IMR-90 (cell line): ENCODE measurements at regions not wholly inside any gene's neighbourhood (a gene's known extent, or its start where the extent isn't known, plus 50 kb on each side); places are given as distances from the start of the nearest gene placed in this dataset.

Source experiments
- ATAC-seq: fragments of 200-7000 bp; cut with Tn5 transposase; 2 replicates; pipeline ENCODE4 v1.9.1; 2020; ENCODE audit warnings: low read depth, mild to moderate bottlenecking, moderate library complexity
- BruUV-seq: library from RNA; stranded (reverse); fragments of 400-500 nt; replicated peaks from 2 replicates; lab custom pipeline; 2021; lab: Mats Ljungman, UMichigan
- CTCF ChIA-PET: fragments of 300-600 bp; formaldehyde crosslinking; extraction: SDS; loops from one replicate; lab custom pipeline; 2021; ENCODE audit warnings: antibody characterized with exemption; lab: Yijun Ruan, JAX
- POLR2A ChIA-PET: fragments of 300-600 bp; sonication (Branson Sonifier 250); formaldehyde crosslinking; loops from one replicate; lab custom pipeline; 2022; ENCODE audit warnings: antibody characterized with exemption; ENCODE audit not compliant: unreplicated experiment; lab: Charles Lee
- DNase-seq: peaks from one replicate; pipeline ENCODE4 v3.0.0; 2013
- H2AFZ ChIP-seq: replicated peaks from 2 replicates; pipeline ENCODE3; 2013; ENCODE audit warnings: low read length, mild to moderate bottlenecking; ENCODE audit not compliant: poor library complexity
- H2AK5ac ChIP-seq: 2 replicates; pipeline ENCODE4 v1.6.1; 2013; ENCODE audit warnings: low read depth, low read length, inconsistent platforms
- H2AK9ac ChIP-seq: replicated peaks from 2 replicates; pipeline ENCODE3; 2013; ENCODE audit warnings: mild to moderate bottlenecking, low read depth, low read length, moderate library complexity; ENCODE audit not compliant: poor library complexity
- H2BK120ac ChIP-seq: 2 replicates; pipeline ENCODE4 v1.6.1; 2013; ENCODE audit warnings: low read depth, low read length, inconsistent platforms
- H2BK15ac ChIP-seq: 3 replicates; pipeline ENCODE4 v1.6.1; 2013; ENCODE audit warnings: low read depth, low read length, inconsistent platforms
- H2BK20ac ChIP-seq: 2 replicates; pipeline ENCODE4 v1.6.1; 2013; ENCODE audit warnings: low read depth, mild to moderate bottlenecking, inconsistent platforms, low read length, moderate library complexity
- H2BK5ac ChIP-seq: 2 replicates; pipeline ENCODE4 v1.6.1; 2013; ENCODE audit warnings: mild to moderate bottlenecking, low read depth, low read length, inconsistent platforms; ENCODE audit not compliant: poor library complexity, severe bottlenecking
- H3K14ac ChIP-seq: replicated peaks from 2 replicates; pipeline ENCODE4 v1.6.1; 2013; ENCODE audit warnings: low read depth, low read length, inconsistent platforms
- H3K18ac ChIP-seq: 2 replicates; pipeline ENCODE4 v1.6.1; 2013; ENCODE audit warnings: low read depth, low read length, control low read depth
- H3K23ac ChIP-seq: 2 replicates; pipeline ENCODE4 v1.6.1; 2013; ENCODE audit warnings: low read depth, low read length, inconsistent platforms
- H3K27ac ChIP-seq: 2 replicates; pipeline ENCODE4 v1.5.1; 2013; ENCODE audit warnings: mild to moderate bottlenecking, control low read depth, low read length; ENCODE audit not compliant: insufficient read depth
- H3K27me3 ChIP-seq: 2 replicates; pipeline ENCODE4 v1.6.1; 2013; ENCODE audit warnings: low read length; ENCODE audit not compliant: control insufficient read depth, insufficient read depth
- H3K36me3 ChIP-seq: 2 replicates; pipeline ENCODE4 v1.6.1; 2013; ENCODE audit warnings: low read length, mixed read lengths; ENCODE audit not compliant: control insufficient read depth, insufficient read depth
- H3K4ac ChIP-seq: 2 replicates; pipeline ENCODE4 v1.6.1; 2013; ENCODE audit warnings: low read depth, low read length, inconsistent platforms
- H3K4me1 ChIP-seq: 2 replicates; pipeline ENCODE4 v1.6.1; 2013; ENCODE audit warnings: low read length, mixed read lengths; ENCODE audit not compliant: control insufficient read depth, insufficient read depth
- H3K4me2 ChIP-seq: 2 replicates; pipeline ENCODE4 v1.6.1; 2013; ENCODE audit warnings: low read depth, mild to moderate bottlenecking, control low read depth, low read length, moderate library complexity
- H3K4me3 ChIP-seq: 2 replicates; pipeline ENCODE4 v1.5.1; 2013; ENCODE audit warnings: low read depth, mild to moderate bottlenecking, control low read depth, low read length, moderate library complexity; ENCODE audit not compliant: insufficient read depth
- H3K56ac ChIP-seq: 2 replicates; pipeline ENCODE4 v1.6.1; 2013; ENCODE audit warnings: low read length, inconsistent platforms; ENCODE audit not compliant: insufficient read depth; ENCODE audit errors: extremely low read depth
- H3K79me1 ChIP-seq, 2 experiments: 2 replicates each; pipeline ENCODE4 v1.6.1; 2013; ENCODE audit warnings: low read length in 2 of 2, inconsistent platforms in 1 of 2, low read depth in 1 of 2
- H3K9ac ChIP-seq: 2 replicates; pipeline ENCODE4 v1.6.1; 2013; ENCODE audit warnings: low read depth, low read length, control low read depth
- H3K9me1 ChIP-seq: 2 replicates; pipeline ENCODE4 v1.6.1; 2013; ENCODE audit warnings: low read length, inconsistent platforms; ENCODE audit not compliant: insufficient read depth
- H3K9me3 ChIP-seq: 2 replicates; pipeline ENCODE4 v1.6.1; 2013; ENCODE audit warnings: low read length; ENCODE audit not compliant: control insufficient read depth, insufficient read depth
- H4K20me1 ChIP-seq: 2 replicates; pipeline ENCODE4 v1.6.1; 2013; ENCODE audit warnings: low read length, inconsistent platforms; ENCODE audit not compliant: insufficient read depth
- H4K5ac ChIP-seq: 2 replicates; pipeline ENCODE4 v1.6.1; 2013; ENCODE audit warnings: mild to moderate bottlenecking, low read depth, low read length, control low read depth
- H4K8ac ChIP-seq, 2 experiments: 2 replicates each; pipeline ENCODE4 v1.6.1; 2013; ENCODE audit warnings: low read depth in 2 of 2, low read length in 2 of 2, control low read depth in 1 of 2, inconsistent platforms in 1 of 2
- H4K91ac ChIP-seq: 2 replicates; pipeline ENCODE4 v1.6.1; 2013; ENCODE audit warnings: low read depth, low read length, inconsistent platforms; ENCODE audit not compliant: insufficient read depth
- BHLHE40 ChIP-seq: fragments of 150-350 bp; IDR thresholded peaks from 2 replicates; pipeline ENCODE4 v1.6.1; 2016; ENCODE audit warnings: mild to moderate bottlenecking, low read depth, low read length
- CHD1 ChIP-seq: IDR thresholded peaks from 2 replicates; pipeline ENCODE4 v1.6.1; 2012; ENCODE audit warnings: low read depth, low read length, improper control_type of control experiment
- FOS ChIP-seq: fragments of 150-350 bp; IDR thresholded peaks from 2 replicates; pipeline ENCODE4 v1.6.1; 2016; ENCODE audit warnings: low read depth, low read length
- NFE2L2 ChIP-seq: fragments of 150-350 bp; IDR thresholded peaks from 2 replicates; pipeline ENCODE4 v1.6.1; 2016; ENCODE audit warnings: low read depth, mild to moderate bottlenecking, low read length
- RAD21 ChIP-seq: IDR thresholded peaks from 2 replicates; pipeline ENCODE4 v1.6.1; 2012; ENCODE audit warnings: low read length, improper control_type of control experiment
- RFX5 ChIP-seq: IDR thresholded peaks from 2 replicates; pipeline ENCODE4 v1.8.0; 2012; ENCODE audit warnings: low read depth, mild to moderate bottlenecking, low read length, moderate library complexity
- SMC3 ChIP-seq: fragments of 150-350 bp; IDR thresholded peaks from 2 replicates; pipeline ENCODE4 v1.6.1; 2016; ENCODE audit warnings: low read depth, mild to moderate bottlenecking, antibody characterized with exemption, low read length, moderate library complexity
- WGBS, 2 experiments: methylation state at CpG; one replicate each; pipeline versions ENCODE4 v1.1.5 to v1.1.7; 2013; ENCODE audit warnings: missing lambda C conversion rate in 2 of 2; ENCODE audit not compliant: insufficient read length in 1 of 2; ENCODE audit errors: extremely low coverage in 2 of 2; 5-methylcytosine and 5-hydroxymethylcytosine counted together
- dilution Hi-C: fragments of 300-500 bp; cut with HindIII; formaldehyde crosslinking; loops from one replicate; pipeline ENCODE4 v1.14.3; 2018; ENCODE audit warnings: low sequenced_read_pairs; ENCODE audit not compliant: unreplicated experiment
- in situ Hi-C: fragments of 300-500 bp; cut with MboI; formaldehyde crosslinking; loops from 3 replicates; pipeline ENCODE4 v1.14.3; 2019; ENCODE audit warnings: low sequenced_read_pairs, inconsistent platforms, mixed read lengths
- intact Hi-C: fragments of 100-400 bp; cut with micrococcal nuclease; formaldehyde crosslinking; loops from 2 replicates; pipeline ENCODE4 v1.10.0; 2022
- TF ChIP-seq, protein P1 (sequence below): conservative IDR thresholded peaks from 2 replicates; pipeline ENCODE4 v1.5.1; 2012; ENCODE audit warnings: mild to moderate bottlenecking, low read depth, low read length, improper control_type of control experiment

DNA sequence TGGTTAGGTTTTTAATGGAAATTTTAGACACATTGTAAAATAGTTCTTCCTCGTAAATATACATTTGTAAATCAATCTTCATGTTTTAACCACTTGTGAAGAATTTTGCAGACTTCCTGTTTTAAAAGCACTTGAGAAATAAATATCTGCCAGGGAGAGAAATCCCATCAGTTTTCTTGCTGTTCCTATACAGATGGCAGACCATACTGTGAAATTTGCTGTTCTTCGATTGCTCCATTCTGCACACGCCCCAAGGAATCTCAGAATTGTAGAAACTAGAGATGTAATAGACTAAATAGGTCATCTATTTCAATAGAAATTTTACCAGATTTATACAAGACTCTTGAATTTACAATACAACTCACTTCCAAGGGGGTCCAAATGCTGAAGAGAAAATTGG, 75.8 kb upstream of the PIK3C3 start:
- in situ Hi-C loops (no loop called here), dilution Hi-C loops (no loop called here), intact Hi-C loops (no loop called here)
- DNase-seq (no peak), ATAC-seq (no peak)
- no peak overlapping the region for H2AFZ ChIP-seq
- no peak overlapping the region for H3K14ac ChIP-seq
- TF ChIP-seq FOS (no peak), CHD1 (no peak), BHLHE40 (no peak), SMC3 (no peak), RAD21 (no peak), NFE2L2 (no peak), RFX5 (no peak)
- TF ChIP-seq, protein P1, sequence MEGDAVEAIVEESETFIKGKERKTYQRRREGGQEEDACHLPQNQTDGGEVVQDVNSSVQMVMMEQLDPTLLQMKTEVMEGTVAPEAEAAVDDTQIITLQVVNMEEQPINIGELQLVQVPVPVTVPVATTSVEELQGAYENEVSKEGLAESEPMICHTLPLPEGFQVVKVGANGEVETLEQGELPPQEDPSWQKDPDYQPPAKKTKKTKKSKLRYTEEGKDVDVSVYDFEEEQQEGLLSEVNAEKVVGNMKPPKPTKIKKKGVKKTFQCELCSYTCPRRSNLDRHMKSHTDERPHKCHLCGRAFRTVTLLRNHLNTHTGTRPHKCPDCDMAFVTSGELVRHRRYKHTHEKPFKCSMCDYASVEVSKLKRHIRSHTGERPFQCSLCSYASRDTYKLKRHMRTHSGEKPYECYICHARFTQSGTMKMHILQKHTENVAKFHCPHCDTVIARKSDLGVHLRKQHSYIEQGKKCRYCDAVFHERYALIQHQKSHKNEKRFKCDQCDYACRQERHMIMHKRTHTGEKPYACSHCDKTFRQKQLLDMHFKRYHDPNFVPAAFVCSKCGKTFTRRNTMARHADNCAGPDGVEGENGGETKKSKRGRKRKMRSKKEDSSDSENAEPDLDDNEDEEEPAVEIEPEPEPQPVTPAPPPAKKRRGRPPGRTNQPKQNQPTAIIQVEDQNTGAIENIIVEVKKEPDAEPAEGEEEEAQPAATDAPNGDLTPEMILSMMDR, result no peak
- ChIA-PET POLR2A (no interaction called here), CTCF (no interaction called here)
- H3K18ac ChIP-seq, result no peak overlapping the region
- H3K9me1 ChIP-seq, result no peaks in the 10 kb centered on the region
- no peaks in the 10 kb centered on the region for H4K20me1 ChIP-seq
- no peak overlapping the region for H2AK9ac ChIP-seq
- H3K4me1 ChIP-seq, result peaks cover 2% of the 10 kb centered on the region
- no peak overlapping the region for H3K4me3 ChIP-seq
- H3K9me3 ChIP-seq, result no peaks in the 10 kb centered on the region
- H3K56ac ChIP-seq, result no peak overlapping the region
- no peak overlapping the region for H2BK20ac ChIP-seq
- no peak overlapping the region for H2BK5ac ChIP-seq
- peaks cover 1% of the 10 kb centered on the region for H3K27me3 ChIP-seq
- H4K8ac ChIP-seq, result no peak overlapping the region
- no peaks in the 10 kb centered on the region for H3K79me1 ChIP-seq
- H3K27ac ChIP-seq, result no peak overlapping the region
- no peak overlapping the region for H2AK5ac ChIP-seq
- H3K9ac ChIP-seq, result no peak overlapping the region
- no TSS peak for BruUV-seq
- no peak overlapping the region for H3K4me2 ChIP-seq
- H4K91ac ChIP-seq, result no peak overlapping the region
- no peak overlapping the region for H2BK120ac ChIP-seq
- no peak overlapping the region for H3K4ac ChIP-seq
- no CpG with 5 or more reads among the region's 3 CpGs for WGBS, 2 experiments
- H3K23ac ChIP-seq, result no peak overlapping the region
- H4K5ac ChIP-seq, result no peak overlapping the region
- no peak overlapping the region for H2BK15ac ChIP-seq
- H3K36me3 ChIP-seq, result no peaks in the 10 kb centered on the region
